ENCODE measurements at regions not wholly inside any gene's neighbourhood (a gene's known extent, or its start where the extent isn't known, plus 50 kb on each side); places are given as distances from the start of the nearest gene placed in this dataset.

- TF ChIP-seq CEBPB (IDR thresholded peaks at IDR 0.05), result no peak
- no peak for TF ChIP-seq MAX (IDR thresholded peaks at IDR 0.05)
- TF ChIP-seq EGR1 (IDR thresholded peaks at IDR 0.05), result no peak
- TF ChIP-seq TEAD4 (IDR thresholded peaks at IDR 0.05), result no peak
- TF ChIP-seq YY1 (IDR thresholded peaks at IDR 0.05; ENCODE audit: low read depth), result no peak
- TF ChIP-seq REST (IDR thresholded peaks at IDR 0.05; ENCODE audit: low read depth), result no peak
- TF ChIP-seq CREB1 (IDR thresholded peaks at IDR 0.05; ENCODE audit: low read depth), result no peak
- TF ChIP-seq USF1 (IDR thresholded peaks at IDR 0.05), result no peak
- no peak for TF ChIP-seq FOXM1 (IDR thresholded peaks at IDR 0.05; ENCODE audit: borderline replicate concordance, low read depth)
- TF ChIP-seq ZBTB7A (IDR thresholded peaks at IDR 0.05; ENCODE audit: low read depth), result no peak
- TF ChIP-seq TCF12 (IDR thresholded peaks at IDR 0.05; ENCODE audit: low read depth), result no peak
- no peak for TF ChIP-seq TAF1 (IDR thresholded peaks at IDR 0.05; ENCODE audit: low read depth)
- TF ChIP-seq NFIC (IDR thresholded peaks at IDR 0.05), result no peak
- TF ChIP-seq EP300 (IDR thresholded peaks at IDR 0.05; ENCODE audit: borderline replicate concordance), result no peak
- no peak for TF ChIP-seq RAD21 (IDR thresholded peaks at IDR 0.05; ENCODE audit: low read depth)
Measured at GRCh38 chr16:6977916-6978315, 354.7 kb upstream of the RBFOX1 start.

- TF ChIP-seq EP300 (IDR thresholded peaks at IDR 0.05; ENCODE audit: borderline replicate concordance), result no peak
- TF ChIP-seq USF1 (IDR thresholded peaks at IDR 0.05), result no peak
- TF ChIP-seq RAD21 (IDR thresholded peaks at IDR 0.05; ENCODE audit: low read depth), result no peak
- no peak for TF ChIP-seq TCF12 (IDR thresholded peaks at IDR 0.05; ENCODE audit: low read depth)
- no peak for TF ChIP-seq EGR1 (IDR thresholded peaks at IDR 0.05)
- TF ChIP-seq CEBPB (IDR thresholded peaks at IDR 0.05), result no peak
- no peak for TF ChIP-seq MAX (IDR thresholded peaks at IDR 0.05)
- TF ChIP-seq CREB1 (IDR thresholded peaks at IDR 0.05; ENCODE audit: low read depth), result no peak
- TF ChIP-seq TEAD4 (IDR thresholded peaks at IDR 0.05), result no peak
- no peak for TF ChIP-seq YY1 (IDR thresholded peaks at IDR 0.05; ENCODE audit: low read depth)
- TF ChIP-seq TAF1 (IDR thresholded peaks at IDR 0.05; ENCODE audit: low read depth), result no peak
Measured at GRCh38 chr16:6977291-6977690, 355.4 kb upstream of the RBFOX1 start.

GRCh38 chr16:6976716-6977115 is 355.9 kb upstream of the RBFOX1 start:
- TF ChIP-seq TEAD4 (IDR thresholded peaks at IDR 0.05), result no peak
- no peak for TF ChIP-seq REST (IDR thresholded peaks at IDR 0.05; ENCODE audit: low read depth)
- no peak for TF ChIP-seq USF1 (IDR thresholded peaks at IDR 0.05)
- TF ChIP-seq RAD21 (IDR thresholded peaks at IDR 0.05; ENCODE audit: low read depth), result no peak
- TF ChIP-seq CEBPB (IDR thresholded peaks at IDR 0.05), result no peak
- no peak for TF ChIP-seq FOXM1 (IDR thresholded peaks at IDR 0.05; ENCODE audit: borderline replicate concordance, low read depth)
- TF ChIP-seq TCF12 (IDR thresholded peaks at IDR 0.05; ENCODE audit: low read depth), result no peak
- no peak for TF ChIP-seq NFIC (IDR thresholded peaks at IDR 0.05)
- TF ChIP-seq YY1 (IDR thresholded peaks at IDR 0.05; ENCODE audit: low read depth), result no peak
- TF ChIP-seq EGR1 (IDR thresholded peaks at IDR 0.05), result no peak
- no peak for TF ChIP-seq ZBTB7A (IDR thresholded peaks at IDR 0.05; ENCODE audit: low read depth)

GRCh38 chr16:6970171-6970857 is 362.3 kb upstream of the RBFOX1 start:
- TF ChIP-seq NFIC (IDR thresholded peaks at IDR 0.05), result no peak
- TF ChIP-seq EP300 (IDR thresholded peaks at IDR 0.05; ENCODE audit: borderline replicate concordance), result no peak
- TF ChIP-seq ZBTB7A (IDR thresholded peaks at IDR 0.05; ENCODE audit: low read depth), result no peak

- TF ChIP-seq MAX (IDR thresholded peaks at IDR 0.05), result no peak
- no peak for TF ChIP-seq ZBTB7A (IDR thresholded peaks at IDR 0.05; ENCODE audit: low read depth)
- no peak for TF ChIP-seq EGR1 (IDR thresholded peaks at IDR 0.05)
- no peak for TF ChIP-seq TCF12 (IDR thresholded peaks at IDR 0.05; ENCODE audit: low read depth)
- TF ChIP-seq CEBPB (IDR thresholded peaks at IDR 0.05), result no peak
- TF ChIP-seq FOXM1 (IDR thresholded peaks at IDR 0.05; ENCODE audit: borderline replicate concordance, low read depth), result no peak
- no peak for TF ChIP-seq CREB1 (IDR thresholded peaks at IDR 0.05; ENCODE audit: low read depth)
- no peak for TF ChIP-seq YY1 (IDR thresholded peaks at IDR 0.05; ENCODE audit: low read depth)
Measured at GRCh38 chr16:6969594-6969993, 363.1 kb upstream of the RBFOX1 start.

Data from Ishikawa (cell line).